OCI-LY3 (cell line): ENCODE measurements at regions not wholly inside any gene's neighbourhood (a gene's known extent, or its start where the extent isn't known, plus 50 kb on each side); places are given as distances from the start of the nearest gene placed in this dataset.

Experiments
- H2AFZ ChIP-seq: fragments of 200-600, 300-600 bp; shearing (Covaris generic); 2 replicates; pipeline ENCODE4 v1.6.0; 2014; ENCODE audit warnings: antibody characterized with exemption, low read depth, low read length
- H3K27ac ChIP-seq: fragments of 200-600, 300-600 bp; sonication (generic); 2 replicates; pipeline ENCODE4 v1.5.1; 2014; ENCODE audit warnings: mild to moderate bottlenecking, low read length, moderate library complexity, mixed read lengths
- H3K27me3 ChIP-seq: fragments of 200-600, 300-600 bp; sonication (generic); 2 replicates; pipeline ENCODE4 v1.6.1; 2014; ENCODE audit warnings: low read depth, low read length, mixed read lengths
- H3K36me3 ChIP-seq: fragments of 200-600, 300-600 bp; sonication (generic); replicated peaks from 2 replicates; pipeline ENCODE3; 2014; ENCODE audit warnings: low read depth, low read length, mixed read lengths
- H3K4me1 ChIP-seq: fragments of 300-600, 200-600 bp; sonication (generic); 2 replicates; pipeline ENCODE4 v1.6.1; 2014; ENCODE audit warnings: low read length, mixed read lengths
- H3K4me2 ChIP-seq: fragments of 200-600, 300-600 bp; sonication (generic); 2 replicates; pipeline ENCODE4 v1.6.1; 2014; ENCODE audit warnings: low read length, mixed read lengths
- H3K4me3 ChIP-seq: fragments of 300-600, 200-600 bp; sonication (generic); 2 replicates; pipeline ENCODE4 v1.5.1; 2014; ENCODE audit warnings: antibody characterized with exemption, mild to moderate bottlenecking, low read length, moderate library complexity
- H3K79me2 ChIP-seq: fragments of 300-600, 200-600 bp; shearing (Covaris generic); 2 replicates; pipeline ENCODE4 v1.6.1; 2014; ENCODE audit warnings: mild to moderate bottlenecking, low read length, mixed read lengths
- H3K9ac ChIP-seq: fragments of 300-600, 200-600 bp; shearing (Covaris generic); 2 replicates; pipeline ENCODE4 v1.6.0; 2014; ENCODE audit warnings: mild to moderate bottlenecking, low read length, moderate library complexity
- H3K9me3 ChIP-seq: fragments of 200-600, 300-600 bp; shearing (Covaris generic); 2 replicates; pipeline ENCODE4 v1.6.1; 2014; ENCODE audit warnings: low read length, mixed read lengths; ENCODE audit not compliant: insufficient read depth
- H4K20me1 ChIP-seq: fragments of 200-600, 300-600 bp; sonication (generic); 2 replicates; pipeline ENCODE4 v1.6.1; 2016; ENCODE audit warnings: low read length, mixed read lengths; ENCODE audit not compliant: insufficient read depth
- EZH2phosphoT487 ChIP-seq: fragments of 200-600 bp; shearing (Covaris generic); IDR thresholded peaks from 2 replicates; pipeline ENCODE4 v1.6.1; 2018; ENCODE audit warnings: antibody characterized with exemption, mixed run types, low read depth
- TF ChIP-seq, protein P1 (sequence below): fragments of 200-600, 300-600 bp; sonication (generic); IDR thresholded peaks from 2 replicates; pipeline ENCODE4 v1.5.1; 2014; ENCODE audit warnings: antibody characterized with exemption, low read length, low read depth

DNA sequence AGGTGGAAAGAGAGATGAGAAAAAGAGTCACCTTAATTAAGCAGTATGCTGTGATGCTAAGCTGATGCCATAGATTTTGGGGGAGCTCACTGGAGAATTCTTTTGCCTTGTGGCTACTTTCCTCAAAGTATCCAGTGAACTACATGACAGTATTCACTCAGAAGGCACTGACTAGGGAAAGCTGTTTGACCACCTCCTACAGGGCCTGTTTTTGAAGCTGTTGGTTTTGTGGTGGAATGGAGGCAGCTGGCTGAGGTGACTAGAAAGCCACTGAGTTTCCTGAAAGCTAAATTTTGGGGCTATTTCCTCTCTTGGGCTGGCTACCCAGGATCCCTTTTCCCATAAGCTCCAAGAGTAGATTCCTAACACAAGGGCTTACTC, 124.8 kb upstream of the EOLA2 start:
- TF ChIP-seq EZH2phosphoT487: no peak
- TF ChIP-seq, protein P1, sequence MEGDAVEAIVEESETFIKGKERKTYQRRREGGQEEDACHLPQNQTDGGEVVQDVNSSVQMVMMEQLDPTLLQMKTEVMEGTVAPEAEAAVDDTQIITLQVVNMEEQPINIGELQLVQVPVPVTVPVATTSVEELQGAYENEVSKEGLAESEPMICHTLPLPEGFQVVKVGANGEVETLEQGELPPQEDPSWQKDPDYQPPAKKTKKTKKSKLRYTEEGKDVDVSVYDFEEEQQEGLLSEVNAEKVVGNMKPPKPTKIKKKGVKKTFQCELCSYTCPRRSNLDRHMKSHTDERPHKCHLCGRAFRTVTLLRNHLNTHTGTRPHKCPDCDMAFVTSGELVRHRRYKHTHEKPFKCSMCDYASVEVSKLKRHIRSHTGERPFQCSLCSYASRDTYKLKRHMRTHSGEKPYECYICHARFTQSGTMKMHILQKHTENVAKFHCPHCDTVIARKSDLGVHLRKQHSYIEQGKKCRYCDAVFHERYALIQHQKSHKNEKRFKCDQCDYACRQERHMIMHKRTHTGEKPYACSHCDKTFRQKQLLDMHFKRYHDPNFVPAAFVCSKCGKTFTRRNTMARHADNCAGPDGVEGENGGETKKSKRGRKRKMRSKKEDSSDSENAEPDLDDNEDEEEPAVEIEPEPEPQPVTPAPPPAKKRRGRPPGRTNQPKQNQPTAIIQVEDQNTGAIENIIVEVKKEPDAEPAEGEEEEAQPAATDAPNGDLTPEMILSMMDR: no peak
- Histone ChIP-seq H4K20me1 (no peaks in the 10 kb centered on the region), H3K27ac (no peak overlapping the region), H3K36me3 (no peaks in the 10 kb centered on the region), H3K4me3 (no peak overlapping the region), H3K4me1 (peaks cover 6% of the 10 kb centered on the region), H3K9ac (no peak overlapping the region), H3K9me3 (no peaks in the 10 kb centered on the region), H3K79me2 (no peaks in the 10 kb centered on the region), H3K27me3 (no peaks in the 10 kb centered on the region), H3K4me2 (no peak overlapping the region), H2AFZ (no peak overlapping the region)

DNA sequence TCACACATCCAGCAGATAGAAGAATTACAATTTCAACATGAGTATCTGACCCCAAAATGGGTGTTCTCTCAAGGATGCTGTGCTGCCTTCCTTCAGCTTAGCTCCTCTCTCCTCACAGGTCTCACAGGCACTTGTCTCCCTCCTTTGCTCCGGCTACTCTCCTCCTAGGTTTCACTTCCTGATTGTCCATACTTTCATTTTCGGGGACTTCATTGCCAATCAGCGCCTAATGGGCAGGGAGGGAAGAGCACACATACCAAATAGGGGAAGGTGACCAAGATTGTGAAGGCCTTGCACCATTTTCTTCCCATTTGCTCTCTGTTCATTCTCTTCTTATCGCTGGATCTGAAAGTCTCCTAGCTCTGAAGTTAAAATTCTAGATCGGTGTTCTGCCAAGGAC, 125.4 kb upstream of the EOLA2 start:
- Histone ChIP-seq H3K27me3 (no peaks in the 10 kb centered on the region), H4K20me1 (no peaks in the 10 kb centered on the region), H3K36me3 (no peaks in the 10 kb centered on the region), H3K4me2 (no peak overlapping the region), H3K27ac (no peak overlapping the region), H2AFZ (no peak overlapping the region), H3K9ac (no peak overlapping the region), H3K9me3 (no peaks in the 10 kb centered on the region), H3K4me1 (peaks cover 6% of the 10 kb centered on the region), H3K4me3 (no peak overlapping the region), H3K79me2 (no peaks in the 10 kb centered on the region)
- no peak for TF ChIP-seq EZH2phosphoT487
- TF ChIP-seq, protein P1: no peak

DNA sequence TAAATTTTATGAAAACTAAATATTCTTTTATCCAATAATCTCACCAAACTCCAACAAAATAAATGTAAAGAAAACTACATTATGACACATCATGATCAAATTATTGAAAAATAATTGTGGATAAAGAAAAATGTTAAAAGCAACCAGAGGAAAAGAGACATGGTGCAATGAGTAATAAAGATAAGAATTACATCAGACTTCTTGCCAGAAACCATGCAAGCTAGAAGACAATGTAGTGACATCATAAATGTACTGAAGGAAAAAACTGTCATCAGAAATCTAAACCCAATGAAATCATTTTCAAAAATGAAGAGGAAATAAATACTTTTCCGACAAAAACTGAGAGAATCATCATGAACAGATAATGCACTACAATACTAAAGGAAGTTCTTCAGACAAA, 135.9 kb upstream of the EOLA2 start:
- Histone ChIP-seq H3K27me3 (no peaks in the 10 kb centered on the region), H3K4me3 (no peak overlapping the region)

DNA sequence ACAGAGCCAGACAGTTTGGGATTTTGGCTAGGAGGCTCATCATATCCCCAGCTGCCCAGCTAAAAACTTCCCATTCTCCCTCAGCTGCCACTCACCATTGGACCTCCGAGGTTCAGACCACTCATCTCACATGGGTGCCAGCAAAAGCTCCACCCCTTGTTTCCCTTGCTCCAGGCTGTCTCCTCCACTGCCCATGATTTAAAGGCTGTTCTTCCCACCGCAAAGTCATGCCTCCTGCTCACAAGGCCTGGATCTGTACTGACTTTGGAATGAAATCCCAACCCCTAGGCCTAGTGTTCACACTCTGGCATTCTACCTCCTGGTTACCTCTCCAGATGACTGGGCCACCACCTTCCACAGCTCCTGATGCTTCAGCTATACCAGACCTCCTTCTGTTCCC, 142.2 kb upstream of the EOLA2 start:
- H3K79me2 ChIP-seq: no peaks in the 10 kb centered on the region
- no peaks in the 10 kb centered on the region for H3K9me3 ChIP-seq
- H3K27me3 ChIP-seq: no peaks in the 10 kb centered on the region
- no peak overlapping the region for H3K27ac ChIP-seq
- no peak overlapping the region for H3K9ac ChIP-seq
- peaks cover 47% of the 10 kb centered on the region for H3K4me1 ChIP-seq
- no peaks in the 10 kb centered on the region for H3K36me3 ChIP-seq
- TF ChIP-seq, protein P1: no peak
- no peak for TF ChIP-seq EZH2phosphoT487
- no peak overlapping the region for H3K4me3 ChIP-seq
- no peaks in the 10 kb centered on the region for H4K20me1 ChIP-seq
- no peak overlapping the region for H3K4me2 ChIP-seq
- no peak overlapping the region for H2AFZ ChIP-seq

More for the DNA sequence above, 135.9 kb upstream of the EOLA2 start:
- Histone ChIP-seq H3K36me3 (no peaks in the 10 kb centered on the region), H3K9me3 (no peaks in the 10 kb centered on the region), H2AFZ (no peak overlapping the region), H3K4me1 (no peaks in the 10 kb centered on the region), H3K4me2 (no peak overlapping the region), H3K27ac (no peak overlapping the region), H3K79me2 (no peaks in the 10 kb centered on the region), H3K9ac (no peak overlapping the region), H4K20me1 (no peaks in the 10 kb centered on the region)
- TF ChIP-seq, protein P1: no peak
- TF ChIP-seq EZH2phosphoT487: no peak
